ENCODE measurements at regions not wholly inside any gene's neighbourhood (a gene's known extent, or its start where the extent isn't known, plus 50 kb on each side); places are given as distances from the start of the nearest gene placed in this dataset.

GRCh38 chr11:42528911-42529310 is 782.9 kb upstream of the API5 start (continued):
- TF ChIP-seq NFAT5 (CRISPR knock-in tag; IDR thresholded peaks at IDR 0.05) (no peak), GTF2F1 (IDR thresholded peaks at IDR 0.05; ENCODE audit: low read length) (no peak), ZNF512 (CRISPR knock-in tag; IDR thresholded peaks at IDR 0.05) (no peak), NCOA2 (CRISPR knock-in tag; IDR thresholded peaks at IDR 0.05) (no peak), GZF1 (CRISPR knock-in tag; IDR thresholded peaks at IDR 0.05) (no peak), SMC3 (IDR thresholded peaks at IDR 0.05; ENCODE audit: low read length) (no peak), DMTF1 (CRISPR knock-in tag; IDR thresholded peaks at IDR 0.05) (no peak)
